Stimulated activated CD4-positive, alpha-beta T cell treated with anti-CD3 and anti-CD28 coated beads, Interleukin-1b, Interleukin-23, amount 100 ng/mL, for 1 hour (primary cell): ENCODE measurements at regions not wholly inside any gene's neighbourhood (a gene's known extent, or its start where the extent isn't known, plus 50 kb on each side); places are given as distances from the start of the nearest gene placed in this dataset.

Experiments used
- DNase-seq, 2 donors: peaks; one replicate each; pipeline ENCODE4 v3.0.0-alpha.2; 2020; ENCODE audit warnings: low read depth in 2 of 2

DNA sequence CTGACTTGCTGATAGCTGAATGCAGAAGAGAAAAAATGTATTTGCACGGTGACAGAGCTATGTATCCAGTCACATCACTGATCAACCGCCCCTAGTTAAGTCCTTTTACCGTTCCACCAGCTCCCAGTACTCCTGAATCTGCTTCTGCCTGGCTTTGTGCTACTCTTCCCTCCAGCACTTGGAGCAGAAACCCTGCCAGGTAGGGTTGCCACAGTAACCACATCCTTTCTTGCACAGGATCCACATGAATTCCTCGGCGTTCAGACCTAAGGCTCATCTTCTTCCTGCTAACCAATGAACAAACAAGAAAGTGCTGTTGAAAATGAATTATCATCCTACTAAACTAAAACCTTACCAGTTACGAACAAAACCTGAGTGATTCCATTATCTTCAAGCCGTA lies 52.0 kb upstream of the KCTD7 start:
- DNase-seq: no peak
